ENCODE measurements at regions not wholly inside any gene's neighbourhood (a gene's known extent, or its start where the extent isn't known, plus 50 kb on each side); places are given as distances from the start of the nearest gene placed in this dataset.

- TF ChIP-seq EZH2 (IDR thresholded peaks at IDR 0.05; ENCODE audit: borderline replicate concordance, control insufficient read depth, low read depth, low read length) (no peak), CTCF (IDR thresholded peaks at IDR 0.05 in 2 of 3, conservative IDR thresholded peaks at IDR 0.05 in 1 of 3; ENCODE audit: control insufficient read depth in 2 of 3, extremely low read depth in 1 of 3, insufficient read depth in 1 of 3, low read depth in 3 of 3, low read length in 3 of 3) (no peak), TARDBP (IDR thresholded peaks at IDR 0.05; ENCODE audit: borderline replicate concordance) (no peak), JUND (IDR thresholded peaks at IDR 0.05; ENCODE audit: low read depth, low read length) (no peak), USF2 (IDR thresholded peaks at IDR 0.05; ENCODE audit: borderline replicate concordance, low read depth, low read length) (no peak), RELA (IDR thresholded peaks at IDR 0.05; ENCODE audit: borderline replicate concordance, partially characterized antibody) (no peak), ZNF274 (IDR thresholded peaks at IDR 0.05; ENCODE audit: insufficient read depth, insufficient read length) (no peak), PML (IDR thresholded peaks at IDR 0.05; ENCODE audit: low read length) (no peak), TBL1XR1 (IDR thresholded peaks at IDR 0.05; ENCODE audit: low read depth, low read length) (no peak), RB1 (IDR thresholded peaks at IDR 0.05; ENCODE audit: borderline replicate concordance) (no peak), JUNB (IDR thresholded peaks at IDR 0.05) (no peak)
These were observed 156.1 kb downstream of the SLC35B3 start for GRCh38 chr6:8279041-8279805.
